GM23338 (cell line): ENCODE measurements at regions not wholly inside any gene's neighbourhood (a gene's known extent, or its start where the extent isn't known, plus 50 kb on each side); places are given as distances from the start of the nearest gene placed in this dataset.

Experiments used
- ATAC-seq: fragments of 200-7000 bp; cut with Tn5 transposase; 3 replicates; pipeline ENCODE4 v1.9.1; 2020
- DNase-seq: peaks from one replicate; pipeline ENCODE4 v3.0.0-alpha.2; 2015; ENCODE audit warnings: low spot score
- H2AFZ ChIP-seq: fragments of 200-600 bp; sonication (generic); 2 replicates; pipeline ENCODE4 v1.8.0; 2016; ENCODE audit warnings: antibody characterized with exemption, mild to moderate bottlenecking, moderate library complexity
- H3F3A ChIP-seq: fragments of 200-600 bp; sonication (generic); replicated peaks from 2 replicates; pipeline ENCODE4 v1.8.0; 2017; ENCODE audit warnings: antibody characterized with exemption, mixed run types, low read depth
- H3K27ac ChIP-seq: fragments of 200-600 bp; sonication (generic); 2 replicates; pipeline ENCODE4 v1.6.1; 2016; ENCODE audit warnings: low read depth
- H3K27me3 ChIP-seq: fragments of 200-600 bp; sonication (generic); 2 replicates; pipeline ENCODE4 v1.8.0; 2016; ENCODE audit warnings: mild to moderate bottlenecking, mixed run types, moderate library complexity; ENCODE audit not compliant: insufficient read depth
- H3K36me3 ChIP-seq: fragments of 200-600 bp; sonication (generic); 2 replicates; pipeline ENCODE4 v1.8.0; 2016; ENCODE audit warnings: mild to moderate bottlenecking; ENCODE audit not compliant: insufficient read depth
- H3K4me1 ChIP-seq: fragments of 200-600 bp; sonication (generic); 2 replicates; pipeline ENCODE4 v1.8.0; 2016; ENCODE audit warnings: mild to moderate bottlenecking, moderate library complexity; ENCODE audit not compliant: insufficient read depth
- H3K4me2 ChIP-seq: fragments of 200-600 bp; sonication (generic); 2 replicates; pipeline ENCODE4 v1.7.1; 2017; ENCODE audit warnings: mixed run types
- H3K4me3 ChIP-seq: fragments of 200-600 bp; sonication (generic); 2 replicates; pipeline ENCODE4 v1.6.1; 2016; ENCODE audit warnings: mixed run types
- H3K79me2 ChIP-seq: fragments of 200-600 bp; sonication (generic); replicated peaks from 2 replicates; pipeline ENCODE4 v1.8.0; 2017; ENCODE audit warnings: mild to moderate bottlenecking; ENCODE audit not compliant: insufficient read depth
- H3K9me2 ChIP-seq: fragments of 200-600 bp; sonication (generic); 2 replicates; pipeline ENCODE4 v1.8.0; 2017; ENCODE audit not compliant: insufficient read depth
- H4K20me1 ChIP-seq: fragments of 200-600 bp; sonication (generic); replicated peaks from 2 replicates; pipeline ENCODE4 v1.8.0; 2017; ENCODE audit warnings: mild to moderate bottlenecking; ENCODE audit not compliant: insufficient read depth
- H3K27ac Mint-ChIP-seq: 2 replicates; pipeline ENCODE4 v1.8.0; 2020; ENCODE audit warnings: inconsistent platforms, mild to moderate bottlenecking, moderate library complexity, mixed read lengths
- H3K27me3 Mint-ChIP-seq: 3 replicates; pipeline ENCODE4 v1.8.0; 2022; ENCODE audit warnings: low read depth, mild to moderate bottlenecking, moderate library complexity, mixed read lengths, inconsistent platforms; ENCODE audit not compliant: insufficient read depth, poor library complexity
- H3K36me3 Mint-ChIP-seq: 3 replicates; pipeline ENCODE4 v1.8.0; 2021; ENCODE audit warnings: low read depth, mild to moderate bottlenecking, inconsistent platforms, moderate library complexity, mixed read lengths
- H3K4me1 Mint-ChIP-seq: 3 replicates; pipeline ENCODE4 v1.8.0; 2020; ENCODE audit warnings: mild to moderate bottlenecking, inconsistent platforms, mixed read lengths
- H3K4me3 Mint-ChIP-seq: 3 replicates; pipeline ENCODE4 v1.8.0; 2021; ENCODE audit warnings: moderate library complexity, mild to moderate bottlenecking, inconsistent platforms, mixed read lengths
- H3K9me3 Mint-ChIP-seq: 3 replicates; pipeline ENCODE4 v1.8.0; 2020; ENCODE audit warnings: moderate library complexity, mild to moderate bottlenecking, inconsistent platforms, mixed read lengths
- CREB1 ChIP-seq: fragments of 250-450 bp; sonication (Bioruptor Pico); IDR thresholded peaks from 2 replicates; pipeline ENCODE4 v1.5.0; 2020; ENCODE audit warnings: low read depth, mild to moderate bottlenecking, moderate library complexity
- CTCF ChIP-seq, 2 experiments: fragments of 200-600 bp in 1 of 2; sonication (generic) in 1 of 2; conservative IDR thresholded peaks; 2 replicates each; pipeline versions ENCODE4 v1.5.1 to v1.6.1; 2016 to 2017; ENCODE audit warnings: antibody characterized with exemption in 2 of 2, low read depth in 2 of 2, mild to moderate bottlenecking in 2 of 2, moderate library complexity in 1 of 2
- ETS1 ChIP-seq: IDR thresholded peaks from 2 replicates; pipeline ENCODE4 v1.6.1; 2016; ENCODE audit warnings: antibody characterized with exemption
- EZH2 ChIP-seq: fragments of 200-600 bp; sonication (generic); IDR thresholded peaks from one replicate; pipeline ENCODE4 v1.8.0; 2017; ENCODE audit warnings: antibody characterized with exemption, mild to moderate bottlenecking, low read depth; ENCODE audit not compliant: unreplicated experiment
- EZH2phosphoT487 ChIP-seq: fragments of 200-600 bp; sonication (generic); IDR thresholded peaks from one replicate; pipeline ENCODE4 v1.8.1; 2018; ENCODE audit warnings: antibody characterized with exemption; ENCODE audit not compliant: unreplicated experiment
- JUNB ChIP-seq: IDR thresholded peaks from one replicate; pipeline ENCODE4 v1.6.1; 2016; ENCODE audit warnings: antibody characterized with exemption; ENCODE audit not compliant: unreplicated experiment
- NANOG ChIP-seq: IDR thresholded peaks from 2 replicates; pipeline ENCODE4 v1.6.1; 2016; ENCODE audit warnings: antibody characterized with exemption, borderline replicate concordance
- POLR2AphosphoS5 ChIP-seq: IDR thresholded peaks from 2 replicates; pipeline ENCODE4 v1.6.1; 2016; ENCODE audit warnings: antibody characterized with exemption, low read depth
- REST ChIP-seq: IDR thresholded peaks from one replicate; pipeline ENCODE4 v1.6.1; 2018; ENCODE audit warnings: antibody characterized with exemption; ENCODE audit not compliant: unreplicated experiment
- STAT1 ChIP-seq: IDR thresholded peaks from one replicate; pipeline ENCODE4 v1.6.1; 2016; ENCODE audit warnings: antibody characterized with exemption; ENCODE audit not compliant: unreplicated experiment
- ZNF114 ChIP-seq: fragments of 250-450 bp; sonication (Bioruptor Pico); IDR thresholded peaks from 2 replicates; pipeline ENCODE4 v1.5.0; 2020; ENCODE audit warnings: mild to moderate bottlenecking, moderate library complexity
- ZNF331 ChIP-seq: fragments of 250-450 bp; sonication (Bioruptor Pico); IDR thresholded peaks from 2 replicates; pipeline ENCODE4 v1.5.0; 2020; ENCODE audit warnings: low read depth, mild to moderate bottlenecking, moderate library complexity

GRCh38 chr17:77750427-77751043 is 208.0 kb upstream of the TNRC6C start:
- H3K27me3 ChIP-seq = no peaks in the 10 kb centered on the region
- no peaks in the 10 kb centered on the region for H3F3A ChIP-seq
- H3K4me2 ChIP-seq = no peak overlapping the region
- Mint-ChIP-seq H3K27me3 (peaks cover 9% of the 10 kb centered on the region), H3K27ac (no peak overlapping the region), H3K9me3 (no peaks in the 10 kb centered on the region; the same call in 1 of the 3 replicates), H3K4me3 (no peak overlapping the region), H3K36me3 (no peaks in the 10 kb centered on the region), H3K4me1 (peaks cover 15% of the 10 kb centered on the region; the same call in 2 of the 3 replicates)
- no peak overlapping the region for H3K4me3 ChIP-seq
- H3K79me2 ChIP-seq = no peaks in the 10 kb centered on the region
- 0 out of 4 replicates have a peak, but pooled peaks of 1 of the 2 experiments have one; percentile 14 for TF ChIP-seq CTCF (conservative IDR thresholded peaks at IDR 0.05; ENCODE audit: low read depth in 2 of 2)
- TF ChIP-seq EZH2phosphoT487 = no peak
- no peaks in the 10 kb centered on the region for H3K36me3 ChIP-seq
- H4K20me1 ChIP-seq = no peaks in the 10 kb centered on the region
- no peak overlapping the region for H3K27ac ChIP-seq
- no peaks in the 10 kb centered on the region; the same call in 1 of the 2 replicates for H3K4me1 ChIP-seq
- ATAC-seq (no peak), DNase-seq (no peak)
- H3K9me2 ChIP-seq = no peaks in the 10 kb centered on the region
- H2AFZ ChIP-seq = no peak overlapping the region

GRCh38 chr17:77753246-77753645 is 205.3 kb upstream of the TNRC6C start:
- Histone ChIP-seq H3K9me2 (no peaks in the 10 kb centered on the region), H4K20me1 (no peaks in the 10 kb centered on the region), H2AFZ (no peak overlapping the region), H3F3A (no peaks in the 10 kb centered on the region), H3K36me3 (no peaks in the 10 kb centered on the region), H3K4me3 (no peak overlapping the region), H3K27ac (no peak overlapping the region), H3K27me3 (no peaks in the 10 kb centered on the region), H3K79me2 (no peaks in the 10 kb centered on the region), H3K4me1 (no peaks in the 10 kb centered on the region; the same call in 1 of the 2 replicates), H3K4me2 (no peak overlapping the region)
- peaks cover 8% of the 10 kb centered on the region for H3K4me1 Mint-ChIP-seq
- no peaks in the 10 kb centered on the region for H3K36me3 Mint-ChIP-seq
- ATAC-seq = no peak
- peaks cover 4% of the 10 kb centered on the region for H3K27me3 Mint-ChIP-seq
- H3K9me3 Mint-ChIP-seq = no peaks in the 10 kb centered on the region; the same call in 1 of the 3 replicates
- no peak overlapping the region for H3K4me3 Mint-ChIP-seq
- DNase-seq = no peak
- no peak overlapping the region for H3K27ac Mint-ChIP-seq
- TF ChIP-seq NANOG (no peak), CREB1 (CRISPR knock-in tag) (no peak), JUNB (no peak), CTCF (conservative IDR thresholded peaks at IDR 0.05; ENCODE audit: low read depth in 2 of 2) (no peak), ZNF331 (CRISPR knock-in tag) (no peak), ETS1 (no peak), EZH2 (no peak), ZNF114 (no peak), REST (no peak), STAT1 (no peak), POLR2AphosphoS5 (no peak), EZH2phosphoT487 (no peak)
